Mesendoderm (in vitro differentiated cells): ENCODE measurements at regions not wholly inside any gene's neighbourhood (a gene's known extent, or its start where the extent isn't known, plus 50 kb on each side); places are given as distances from the start of the nearest gene placed in this dataset.

Experiments
- DNase-seq: peaks from one replicate; pipeline ENCODE4 v3.0.0; 2013
- H2AK5ac ChIP-seq: 2 replicates; pipeline ENCODE4 v1.6.1; 2013; ENCODE audit warnings: low read length, inconsistent platforms
- H2BK120ac ChIP-seq: 2 replicates; pipeline ENCODE4 v1.6.1; 2013; ENCODE audit warnings: low read depth, mild to moderate bottlenecking, low read length, moderate library complexity, mixed read lengths
- H2BK15ac ChIP-seq: replicated peaks from 2 replicates; pipeline ENCODE4 v1.6.1; 2013; ENCODE audit warnings: low read depth, mild to moderate bottlenecking, moderate library complexity
- H2BK5ac ChIP-seq: 2 replicates; pipeline ENCODE4 v1.6.1; 2013; ENCODE audit warnings: low read length, inconsistent platforms
- H3K18ac ChIP-seq: 2 replicates; pipeline ENCODE4 v1.6.1; 2013; ENCODE audit warnings: mild to moderate bottlenecking, low read length, mixed read lengths
- H3K23ac ChIP-seq: one replicate; pipeline ENCODE4 v1.6.1; 2013; ENCODE audit warnings: low read length
- H3K27ac ChIP-seq: 2 replicates; pipeline ENCODE4 v1.5.1; 2013; ENCODE audit warnings: low read depth, mild to moderate bottlenecking, inconsistent platforms, low read length, moderate library complexity
- H3K27me3 ChIP-seq: 2 replicates; pipeline ENCODE4 v1.6.1; 2013; ENCODE audit warnings: low read length, control low read depth, mild to moderate bottlenecking, inconsistent platforms; ENCODE audit not compliant: insufficient read depth, poor library complexity
- H3K36me3 ChIP-seq: 2 replicates; pipeline ENCODE4 v1.6.1; 2013; ENCODE audit warnings: low read length, inconsistent platforms; ENCODE audit not compliant: control insufficient read depth, insufficient read depth
- H3K4ac ChIP-seq: one replicate; pipeline ENCODE4 v1.6.1; 2013; ENCODE audit warnings: low read depth, mild to moderate bottlenecking, low read length, moderate library complexity
- H3K4me1 ChIP-seq: 2 replicates; pipeline ENCODE4 v1.6.1; 2013; ENCODE audit warnings: low read depth, low read length, inconsistent platforms; ENCODE audit not compliant: control insufficient read depth
- H3K4me2 ChIP-seq: 2 replicates; pipeline ENCODE4 v1.6.1; 2013; ENCODE audit warnings: low read length
- H3K4me3 ChIP-seq: 2 replicates; pipeline ENCODE4 v1.5.1; 2013; ENCODE audit warnings: mild to moderate bottlenecking, low read length
- H3K56ac ChIP-seq: one replicate; pipeline ENCODE4 v1.6.1; 2013; ENCODE audit warnings: low read length
- H3K79me1 ChIP-seq: 2 replicates; pipeline ENCODE4 v1.6.1; 2013; ENCODE audit warnings: low read length, inconsistent platforms
- H3K79me2 ChIP-seq: 2 replicates; pipeline ENCODE4 v1.6.1; 2013; ENCODE audit warnings: mild to moderate bottlenecking, low read length; ENCODE audit not compliant: control insufficient read depth, insufficient read depth
- H3K9ac ChIP-seq: 2 replicates; pipeline ENCODE4 v1.6.1; 2013; ENCODE audit warnings: low read length, inconsistent platforms
- H4K5ac ChIP-seq: one replicate; pipeline ENCODE4 v1.6.1; 2013; ENCODE audit warnings: low read length
- H4K8ac ChIP-seq: one replicate; pipeline ENCODE4 v1.6.1; 2013; ENCODE audit warnings: low read depth, mild to moderate bottlenecking, control low read depth, low read length, moderate library complexity
- WGBS: extraction: QIAGEN DNeasy Blood & Tissue Kit; methylation state at CpG from one replicate; pipeline ENCODE4 v1.1.7; 2013; ENCODE audit warnings: low lambda C conversion rate, missing lambda C conversion rate; ENCODE audit not compliant: insufficient coverage; ENCODE audit errors: extremely low coverage; 5-methylcytosine and 5-hydroxymethylcytosine counted together

DNA sequence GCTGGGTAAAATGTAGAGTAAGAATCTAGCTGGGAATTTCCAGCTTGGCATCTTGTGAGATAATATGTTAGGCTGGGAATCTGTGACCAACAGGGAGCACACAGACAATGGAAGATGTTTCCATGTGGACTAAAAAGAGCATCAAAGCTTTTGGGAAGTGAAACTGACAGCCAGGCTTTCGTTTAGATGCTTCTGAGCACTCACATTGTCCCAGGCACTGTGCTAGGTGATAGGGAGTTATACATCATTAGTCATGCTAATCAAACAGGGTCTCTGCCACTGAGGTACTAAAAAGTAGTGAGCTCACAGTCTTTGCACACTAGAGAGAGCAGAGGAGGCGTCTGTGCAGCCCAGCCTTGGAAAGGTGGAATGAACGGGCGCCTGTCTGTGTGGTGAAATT, 101.9 kb upstream of the SCOC start:
- DNase-seq: no peak
- H2BK5ac ChIP-seq: no peak overlapping the region
- no peak overlapping the region for H3K18ac ChIP-seq
- no CpG with 5 or more reads among the region's 4 CpGs for WGBS
- H3K4me3 ChIP-seq: no peak overlapping the region
- no peak overlapping the region for H3K9ac ChIP-seq
- no peak overlapping the region for H3K27ac ChIP-seq
- H2BK15ac ChIP-seq: no peak overlapping the region
- no peak overlapping the region for H3K4ac ChIP-seq
- no peak overlapping the region for H2AK5ac ChIP-seq
- no peaks in the 10 kb centered on the region for H3K79me1 ChIP-seq
- no peaks in the 10 kb centered on the region for H3K36me3 ChIP-seq
- H3K56ac ChIP-seq: no peak overlapping the region
- H4K8ac ChIP-seq: no peak overlapping the region
- no peaks in the 10 kb centered on the region for H3K4me1 ChIP-seq
- no peaks in the 10 kb centered on the region for H3K27me3 ChIP-seq
- H2BK120ac ChIP-seq: no peak overlapping the region
- no peaks in the 10 kb centered on the region for H3K79me2 ChIP-seq
- no peak overlapping the region for H3K23ac ChIP-seq
- H3K4me2 ChIP-seq: no peak overlapping the region
- no peak overlapping the region for H4K5ac ChIP-seq

DNA sequence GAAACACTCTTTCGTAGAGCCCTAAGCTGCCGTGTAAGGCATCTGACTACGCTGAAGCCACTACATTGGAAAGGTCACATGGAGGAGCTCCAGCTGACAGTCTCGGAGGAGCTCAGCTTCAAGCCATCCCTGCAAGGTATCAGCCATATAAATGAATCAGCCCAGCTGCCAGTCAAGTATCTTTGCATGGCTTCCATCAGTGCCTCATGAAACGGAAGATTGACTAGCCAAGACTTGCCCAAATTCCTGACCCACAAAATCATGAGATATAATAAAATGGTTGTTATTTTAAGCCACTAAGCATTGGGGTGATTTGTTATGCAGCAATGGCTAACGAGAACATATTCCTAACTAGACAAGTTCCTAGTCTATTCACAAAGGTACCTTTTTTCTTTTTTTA, 104.1 kb upstream of the SCOC start:
- Histone ChIP-seq H3K4me1 (no peaks in the 10 kb centered on the region), H2BK120ac (no peak overlapping the region), H3K79me2 (no peaks in the 10 kb centered on the region), H3K79me1 (no peaks in the 10 kb centered on the region), H3K36me3 (no peaks in the 10 kb centered on the region), H2BK5ac (no peak overlapping the region), H2AK5ac (no peak overlapping the region), H4K5ac (no peak overlapping the region), H3K18ac (no peak overlapping the region), H3K27me3 (no peaks in the 10 kb centered on the region), H3K4me2 (no peak overlapping the region), H4K8ac (no peak overlapping the region), H2BK15ac (no peak overlapping the region), H3K27ac (no peak overlapping the region), H3K23ac (no peak overlapping the region), H3K4me3 (no peak overlapping the region), H3K56ac (no peak overlapping the region), H3K4ac (no peak overlapping the region), H3K9ac (no peak overlapping the region)
- DNase-seq: no peak
- no CpG with 5 or more reads among the region's 6 CpGs for WGBS

DNA sequence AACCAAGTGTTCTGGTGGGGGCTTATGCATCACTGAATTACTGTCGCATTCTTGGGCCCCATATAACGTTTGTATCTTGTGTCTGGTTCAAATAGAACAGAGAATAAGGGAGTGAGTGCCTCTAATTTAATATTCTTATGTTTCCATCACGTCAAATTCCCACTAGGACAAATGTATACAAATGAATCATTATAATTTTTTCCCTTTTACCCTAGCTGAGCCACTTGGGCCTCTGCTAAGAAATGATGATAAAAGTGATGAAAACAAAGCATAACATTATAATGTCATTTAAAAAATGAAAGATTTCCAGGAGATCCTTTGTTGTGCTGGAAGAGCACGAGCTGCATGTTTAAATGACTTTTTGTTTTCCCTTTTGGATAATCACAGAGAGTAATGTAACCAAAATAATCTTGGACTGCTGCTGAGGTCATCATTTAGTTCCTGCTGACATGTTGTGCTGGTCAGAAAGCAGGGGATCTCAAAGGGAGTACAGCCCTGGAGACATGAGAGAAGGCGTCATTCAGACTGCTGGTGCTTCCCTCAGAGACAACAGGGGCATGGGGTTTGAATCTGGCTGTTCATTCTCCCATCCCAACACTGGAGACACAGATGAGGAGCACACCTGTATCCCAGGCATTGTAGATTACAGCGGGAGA, 105.1 kb upstream of the SCOC start:
- Histone ChIP-seq H3K23ac (no peak overlapping the region), H3K4me2 (no peak overlapping the region), H3K4me3 (no peak overlapping the region), H2BK15ac (no peak overlapping the region), H3K9ac (no peak overlapping the region), H3K27ac (no peak overlapping the region), H3K79me1 (no peaks in the 10 kb centered on the region), H3K36me3 (no peaks in the 10 kb centered on the region), H4K8ac (no peak overlapping the region), H3K4ac (no peak overlapping the region), H4K5ac (no peak overlapping the region), H2BK5ac (no peak overlapping the region), H3K56ac (peak overlapping the region; percentile 57), H2AK5ac (no peak overlapping the region), H3K18ac (no peak overlapping the region), H3K4me1 (no peaks in the 10 kb centered on the region), H2BK120ac (no peak overlapping the region), H3K27me3 (no peaks in the 10 kb centered on the region), H3K79me2 (no peaks in the 10 kb centered on the region)
- WGBS: no CpG with 5 or more reads among the region's 6 CpGs
- DNase-seq: no peak

DNA sequence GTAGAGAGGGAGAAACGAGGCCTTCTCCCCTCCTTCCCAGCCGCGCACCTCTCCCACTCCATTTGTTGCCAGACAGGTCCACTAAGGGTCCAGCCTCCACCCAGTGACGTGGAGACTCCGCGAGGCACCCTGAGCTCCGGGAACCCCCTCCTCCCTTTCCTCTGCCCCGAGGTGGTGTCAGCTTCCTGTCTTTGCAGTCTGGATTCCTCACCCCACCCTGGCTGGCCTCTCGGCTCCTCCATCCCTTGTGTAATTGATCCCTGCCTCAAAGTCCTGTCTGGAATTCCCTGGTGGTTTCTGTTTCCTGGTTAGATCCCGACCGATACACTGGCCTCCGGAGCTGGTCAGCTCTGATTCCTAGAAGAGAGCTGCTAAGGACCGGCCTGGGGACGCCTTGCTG, 105.9 kb upstream of the SCOC start:
- no peak overlapping the region for H3K4me3 ChIP-seq
- no peak overlapping the region for H3K9ac ChIP-seq
- no peak overlapping the region for H2AK5ac ChIP-seq
- no peaks in the 10 kb centered on the region for H3K79me1 ChIP-seq
- no peak overlapping the region for H4K5ac ChIP-seq
- no peak overlapping the region for H3K4me2 ChIP-seq
- H3K79me2 ChIP-seq: no peaks in the 10 kb centered on the region
- peak; percentile 82 for DNase-seq
- H3K4me1 ChIP-seq: peaks cover 2% of the 10 kb centered on the region
- no peak overlapping the region for H3K4ac ChIP-seq
- no peak overlapping the region for H3K18ac ChIP-seq
- H3K56ac ChIP-seq: peak overlapping the region; percentile 57
- H2BK5ac ChIP-seq: no peak overlapping the region
- H2BK120ac ChIP-seq: no peak overlapping the region
- WGBS: no CpG with 5 or more reads among the region's 14 CpGs
- no peaks in the 10 kb centered on the region for H3K36me3 ChIP-seq
- H4K8ac ChIP-seq: no peak overlapping the region
- no peak overlapping the region for H3K23ac ChIP-seq
- no peak overlapping the region for H2BK15ac ChIP-seq
- H3K27me3 ChIP-seq: no peaks in the 10 kb centered on the region
- H3K27ac ChIP-seq: no peak overlapping the region

DNA sequence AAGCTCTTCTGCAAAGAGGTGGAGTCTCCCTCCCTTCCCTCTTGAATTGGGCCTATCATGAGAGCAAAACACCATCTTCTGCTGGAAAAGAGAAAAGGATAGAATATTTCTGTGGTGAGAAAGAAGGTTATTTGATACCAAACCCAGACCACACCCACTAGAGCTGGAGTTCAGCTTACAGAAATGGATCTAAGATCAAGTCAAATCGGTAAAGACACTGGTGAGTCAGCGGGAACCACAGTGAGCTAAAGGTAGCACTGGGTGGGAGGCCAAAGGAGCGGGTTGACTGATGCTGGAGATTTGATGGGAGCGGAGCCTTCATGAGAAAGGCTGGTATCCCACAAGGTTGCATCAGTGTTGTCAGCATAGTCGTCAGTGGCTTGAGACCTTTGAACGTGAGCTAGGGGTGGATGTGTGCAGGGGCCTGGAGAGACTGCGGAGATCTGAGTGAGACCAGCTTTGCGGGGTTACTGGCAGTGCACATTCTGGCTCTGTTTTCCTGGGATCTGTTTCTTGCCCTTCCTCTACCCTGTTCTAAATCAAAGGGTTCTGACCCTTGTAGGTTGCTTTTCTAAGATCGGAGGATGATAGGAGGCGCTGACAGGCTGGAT, 106.4 kb upstream of the SCOC start:
- Histone ChIP-seq H3K4me1 (peaks cover 2% of the 10 kb centered on the region), H4K8ac (no peak overlapping the region), H3K27ac (no peak overlapping the region), H3K79me2 (no peaks in the 10 kb centered on the region), H2BK5ac (no peak overlapping the region), H3K56ac (peak overlapping the region; percentile 36), H3K18ac (no peak overlapping the region), H3K27me3 (no peaks in the 10 kb centered on the region), H3K4me3 (no peak overlapping the region), H3K9ac (no peak overlapping the region), H2BK15ac (no peak overlapping the region), H2BK120ac (no peak overlapping the region), H3K36me3 (no peaks in the 10 kb centered on the region), H3K23ac (no peak overlapping the region), H3K4me2 (no peak overlapping the region), H2AK5ac (no peak overlapping the region), H3K4ac (no peak overlapping the region), H4K5ac (no peak overlapping the region), H3K79me1 (no peaks in the 10 kb centered on the region)
- no CpG with 5 or more reads among the region's 10 CpGs for WGBS
- no peak for DNase-seq

DNA sequence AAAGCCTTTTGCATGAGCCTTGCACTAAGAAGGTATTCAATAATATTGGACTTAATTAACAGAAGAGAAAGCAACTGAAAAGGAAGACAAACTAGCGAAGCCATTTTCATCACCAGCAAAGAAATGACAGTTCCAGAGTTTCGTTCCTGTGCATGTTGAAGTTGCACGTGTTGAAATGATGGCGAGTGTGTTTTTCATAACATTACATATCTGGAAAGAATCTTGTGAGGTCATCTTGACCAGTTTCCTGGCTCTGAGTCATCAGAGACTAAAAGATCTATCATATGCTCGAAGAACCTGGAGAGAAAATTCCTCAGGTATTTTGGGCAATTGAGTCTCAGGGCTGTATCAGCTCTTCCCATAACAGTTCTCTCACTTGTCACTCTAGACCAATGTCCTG, 106.2 kb upstream of the MAML3 start:
- Histone ChIP-seq H3K79me1 (no peaks in the 10 kb centered on the region), H3K56ac (no peak overlapping the region), H3K23ac (no peak overlapping the region), H3K4me1 (peaks cover 2% of the 10 kb centered on the region), H4K8ac (no peak overlapping the region), H3K9ac (no peak overlapping the region), H3K79me2 (no peaks in the 10 kb centered on the region), H2BK5ac (no peak overlapping the region), H3K27ac (no peak overlapping the region), H3K4ac (no peak overlapping the region), H2AK5ac (no peak overlapping the region), H3K27me3 (no peaks in the 10 kb centered on the region), H2BK120ac (no peak overlapping the region), H3K4me2 (no peak overlapping the region), H3K36me3 (no peaks in the 10 kb centered on the region), H3K4me3 (no peak overlapping the region), H3K18ac (no peak overlapping the region), H2BK15ac (no peak overlapping the region), H4K5ac (no peak overlapping the region)
- no CpG with 5 or more reads among the region's 5 CpGs for WGBS
- no peak for DNase-seq
